Adipocyte (in vitro differentiated cells): ENCODE measurements at regions not wholly inside any gene's neighbourhood (a gene's known extent, or its start where the extent isn't known, plus 50 kb on each side); places are given as distances from the start of the nearest gene placed in this dataset.

ENCODE experiments used
- DNase-seq: peaks from one replicate; pipeline ENCODE4 v3.0.0-alpha.2; 2015; ENCODE audit warnings: low read depth
- H3K27me3 ChIP-seq: replicated peaks from 2 replicates; pipeline ENCODE4 v1.7.0; 2013; ENCODE audit warnings: mild to moderate bottlenecking, low read length, moderate library complexity; ENCODE audit not compliant: control insufficient read depth, insufficient read depth
- H3K36me3 ChIP-seq: 2 replicates; pipeline ENCODE4 v1.7.0; 2013; ENCODE audit warnings: low read length, mild to moderate bottlenecking, moderate library complexity; ENCODE audit not compliant: control insufficient read depth, insufficient read depth, severe bottlenecking
- H3K4me1 ChIP-seq: 2 replicates; pipeline ENCODE4 v1.7.0; 2013; ENCODE audit warnings: mild to moderate bottlenecking, low read length, moderate library complexity; ENCODE audit not compliant: control insufficient read depth, insufficient read depth
- H3K4me3 ChIP-seq: 2 replicates; pipeline ENCODE4 v1.7.0; 2013; ENCODE audit warnings: mild to moderate bottlenecking, low read length, moderate library complexity
- H3K9ac ChIP-seq: 2 replicates; pipeline ENCODE4 v1.7.0; 2013; ENCODE audit warnings: mild to moderate bottlenecking, low read length, moderate library complexity
- H3K9me3 ChIP-seq: 2 replicates; pipeline ENCODE4 v1.7.0; 2013; ENCODE audit warnings: mild to moderate bottlenecking, low read length, moderate library complexity; ENCODE audit not compliant: control insufficient read depth

- H3K27me3 ChIP-seq: no peaks in the 10 kb centered on the region
- no peak overlapping the region for H3K4me3 ChIP-seq
These were observed 708.3 kb downstream of the CCSER2 start for GRCh38 chr10:85036661-85037060.

GRCh38 chr10:85039311-85039710 lies 710.9 kb downstream of the CCSER2 start:
- Histone ChIP-seq H3K9ac (no peak overlapping the region), H3K27me3 (no peaks in the 10 kb centered on the region), H3K4me1 (no peaks in the 10 kb centered on the region), H3K4me3 (no peak overlapping the region), H3K9me3 (peaks cover 7% of the 10 kb centered on the region), H3K36me3 (no peaks in the 10 kb centered on the region)
- no peak for DNase-seq

More at GRCh38 chr10:85036661-85037060, 708.3 kb downstream of the CCSER2 start:
- no peak for DNase-seq
- Histone ChIP-seq H3K9ac (no peak overlapping the region), H3K36me3 (no peaks in the 10 kb centered on the region), H3K4me1 (no peaks in the 10 kb centered on the region), H3K9me3 (no peaks in the 10 kb centered on the region)

DNA sequence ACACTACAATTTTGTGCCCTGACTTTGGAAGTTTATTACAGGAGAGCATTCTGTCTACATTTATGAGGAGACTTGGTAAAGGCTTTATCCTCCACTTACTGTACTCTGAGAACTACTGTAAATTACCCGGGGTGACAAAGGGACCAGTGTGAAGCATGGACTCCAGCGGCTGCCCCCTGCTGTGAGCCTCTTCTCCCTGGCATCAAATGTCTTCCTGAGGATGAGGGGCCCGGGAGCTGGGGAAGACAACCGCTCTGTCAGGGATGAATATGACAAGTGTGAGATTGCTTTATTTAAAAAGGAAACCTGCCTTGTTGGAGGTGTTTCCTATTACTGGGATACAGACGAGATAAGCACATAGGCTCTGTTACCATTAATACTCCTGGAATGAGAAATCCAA lies 714.8 kb downstream of the CCSER2 start:
- Histone ChIP-seq H3K27me3 (no peaks in the 10 kb centered on the region), H3K4me3 (no peak overlapping the region), H3K9ac (no peak overlapping the region), H3K9me3 (peaks cover 7% of the 10 kb centered on the region), H3K36me3 (no peaks in the 10 kb centered on the region), H3K4me1 (no peaks in the 10 kb centered on the region)
- no peak for DNase-seq

DNA sequence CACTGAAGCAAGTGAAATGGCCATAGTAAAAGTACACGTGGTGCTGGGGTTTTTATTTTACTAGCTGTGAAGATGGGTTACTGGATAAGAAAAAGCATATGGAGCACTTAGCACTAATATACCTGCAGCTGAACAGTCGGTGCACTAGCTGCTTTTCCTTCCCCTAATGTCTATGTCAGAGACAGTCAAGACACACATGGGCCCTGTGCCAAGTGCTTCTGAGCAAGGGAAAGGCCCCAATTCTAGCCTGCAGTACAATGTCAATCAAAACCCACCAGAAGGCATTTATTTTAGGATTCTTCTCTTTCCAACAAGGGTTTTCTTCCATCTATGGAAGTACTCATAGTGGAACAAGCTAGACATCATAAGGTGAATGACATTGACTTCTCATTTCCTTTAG lies 716.7 kb downstream of the CCSER2 start:
- H3K9ac ChIP-seq: no peak overlapping the region
- H3K36me3 ChIP-seq: no peaks in the 10 kb centered on the region
- no peaks in the 10 kb centered on the region for H3K4me1 ChIP-seq
- no peak for DNase-seq
- no peaks in the 10 kb centered on the region for H3K27me3 ChIP-seq
- H3K9me3 ChIP-seq: peaks cover 7% of the 10 kb centered on the region
- H3K4me3 ChIP-seq: no peak overlapping the region

GRCh38 chr10:85047170-85047834 lies 718.9 kb downstream of the CCSER2 start:
- Histone ChIP-seq H3K36me3 (no peaks in the 10 kb centered on the region), H3K4me1 (no peaks in the 10 kb centered on the region), H3K9ac (no peak overlapping the region), H3K4me3 (no peak overlapping the region), H3K9me3 (peaks cover 4% of the 10 kb centered on the region), H3K27me3 (no peaks in the 10 kb centered on the region)
- no peak for DNase-seq

- H3K4me3 ChIP-seq: no peak overlapping the region
- no peak for DNase-seq
- H3K9me3 ChIP-seq: peaks cover 3% of the 10 kb centered on the region
- H3K36me3 ChIP-seq: no peaks in the 10 kb centered on the region
- H3K9ac ChIP-seq: no peak overlapping the region
- no peaks in the 10 kb centered on the region for H3K4me1 ChIP-seq
- H3K27me3 ChIP-seq: no peaks in the 10 kb centered on the region
These were observed 719.6 kb downstream of the CCSER2 start for GRCh38 chr10:85047979-85048378.

DNA sequence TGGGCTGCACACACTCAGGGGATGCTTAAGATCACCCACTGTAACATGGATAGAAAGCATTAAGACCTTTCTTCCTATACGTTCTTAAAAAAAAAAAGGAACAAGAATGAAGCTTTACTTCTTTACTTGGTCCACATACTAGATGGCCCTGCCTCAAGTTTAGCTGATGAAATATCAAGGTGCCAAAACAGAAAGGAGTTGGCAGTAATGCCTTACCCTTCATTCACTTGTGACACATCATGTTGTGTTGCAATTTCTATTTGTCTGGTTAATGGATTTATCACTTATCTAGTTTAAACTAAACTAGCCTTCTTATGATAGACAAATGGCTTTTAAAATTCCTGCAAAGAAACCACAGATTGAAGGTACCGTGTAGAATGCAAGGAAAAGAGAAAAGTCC lies 720.3 kb downstream of the CCSER2 start:
- H3K4me3 ChIP-seq: no peak overlapping the region
- no peak for DNase-seq
- H3K9ac ChIP-seq: no peak overlapping the region
- peaks cover 3% of the 10 kb centered on the region for H3K9me3 ChIP-seq
- no peaks in the 10 kb centered on the region for H3K36me3 ChIP-seq
- H3K4me1 ChIP-seq: no peaks in the 10 kb centered on the region
- H3K27me3 ChIP-seq: no peaks in the 10 kb centered on the region

DNA sequence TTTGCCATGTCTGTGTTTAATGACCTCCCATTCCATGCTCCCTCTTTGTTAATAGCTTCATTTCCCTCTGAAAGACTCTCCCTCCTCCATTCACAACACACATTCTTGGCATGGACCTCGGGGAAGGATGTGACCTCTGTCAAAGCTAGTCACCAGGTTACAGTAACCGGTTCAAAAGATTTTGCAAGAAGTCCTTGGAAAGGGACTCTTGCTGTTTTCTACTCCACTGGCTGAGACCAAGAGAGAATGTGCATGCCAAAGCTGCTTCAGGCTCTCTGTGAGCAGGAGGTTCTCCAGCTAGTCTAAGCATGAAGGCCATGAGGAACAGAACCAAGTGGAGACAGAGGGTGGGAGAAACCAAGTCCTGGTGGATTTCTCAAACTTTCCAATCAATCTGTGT lies 732.6 kb downstream of the CCSER2 start:
- Histone ChIP-seq H3K36me3 (no peaks in the 10 kb centered on the region), H3K9ac (no peak overlapping the region), H3K9me3 (peaks cover 10% of the 10 kb centered on the region), H3K4me1 (no peaks in the 10 kb centered on the region), H3K27me3 (no peaks in the 10 kb centered on the region), H3K4me3 (no peak overlapping the region)
- DNase-seq: no peak

- Histone ChIP-seq H3K36me3 (no peaks in the 10 kb centered on the region), H3K4me1 (no peaks in the 10 kb centered on the region), H3K4me3 (no peak overlapping the region), H3K9me3 (peaks cover 10% of the 10 kb centered on the region), H3K9ac (no peak overlapping the region), H3K27me3 (no peaks in the 10 kb centered on the region)
- DNase-seq: no peak
These were observed 733.0 kb downstream of the CCSER2 start for GRCh38 chr10:85061401-85061800.

DNA sequence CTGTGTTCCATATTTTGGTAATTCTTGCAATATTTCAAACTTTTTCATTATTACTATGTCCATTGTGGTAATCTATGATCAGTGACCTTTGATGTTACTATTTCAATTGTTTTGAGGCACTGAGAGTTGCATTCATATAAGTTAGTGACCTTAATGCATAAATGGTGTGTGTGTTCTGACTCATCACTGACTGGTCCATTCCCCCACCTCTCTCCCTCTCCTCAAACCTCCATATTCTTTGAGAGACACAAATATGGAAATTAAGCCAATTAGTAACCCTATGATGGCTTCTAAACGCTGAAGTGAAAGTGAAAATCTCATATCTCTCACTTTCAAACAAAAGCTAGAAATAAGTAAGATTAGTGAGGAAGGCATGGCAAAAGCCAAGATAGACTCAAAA lies 739.6 kb downstream of the CCSER2 start:
- DNase-seq: no peak
- Histone ChIP-seq H3K9me3 (peaks cover 4% of the 10 kb centered on the region), H3K4me1 (no peaks in the 10 kb centered on the region), H3K36me3 (no peaks in the 10 kb centered on the region), H3K27me3 (no peaks in the 10 kb centered on the region), H3K4me3 (no peak overlapping the region), H3K9ac (no peak overlapping the region)

- Histone ChIP-seq H3K36me3 (no peaks in the 10 kb centered on the region), H3K4me3 (no peak overlapping the region), H3K9ac (no peak overlapping the region), H3K9me3 (no peaks in the 10 kb centered on the region), H3K4me1 (no peaks in the 10 kb centered on the region), H3K27me3 (no peaks in the 10 kb centered on the region)
- no peak for DNase-seq
These were observed 752.5 kb downstream of the CCSER2 start for GRCh38 chr10:85080934-85081333.
